ENCODE measurements at regions not wholly inside any gene's neighbourhood (a gene's known extent, or its start where the extent isn't known, plus 50 kb on each side); places are given as distances from the start of the nearest gene placed in this dataset.

- no peak for DNase-seq
Measured at GRCh38 chr18:2087877-2088673, 483.2 kb downstream of the METTL4 start.

GRCh38 chr18:2089396-2089795, 481.9 kb downstream of the METTL4 start:
- DNase-seq, result no peak

DNA sequence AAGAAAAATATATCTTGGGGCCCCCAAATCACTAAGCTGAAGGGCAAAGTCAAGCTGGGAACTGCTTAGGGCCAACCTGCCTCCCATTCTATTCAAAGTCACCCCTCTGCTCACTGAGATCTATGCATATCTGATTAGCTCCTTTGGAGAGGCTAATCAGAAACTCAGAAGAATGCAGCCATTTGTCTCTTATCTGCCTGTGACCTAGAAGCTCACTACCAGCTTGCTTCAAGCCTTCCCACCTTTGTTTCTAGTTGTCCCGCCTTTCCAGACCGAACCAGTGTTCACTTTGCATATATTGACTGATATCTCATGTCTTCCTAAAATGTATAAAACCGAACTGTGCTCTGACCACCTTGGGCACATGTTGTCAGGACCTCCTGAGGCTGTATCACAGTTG, 479.4 kb downstream of the METTL4 start:
- no peak for DNase-seq

DNA sequence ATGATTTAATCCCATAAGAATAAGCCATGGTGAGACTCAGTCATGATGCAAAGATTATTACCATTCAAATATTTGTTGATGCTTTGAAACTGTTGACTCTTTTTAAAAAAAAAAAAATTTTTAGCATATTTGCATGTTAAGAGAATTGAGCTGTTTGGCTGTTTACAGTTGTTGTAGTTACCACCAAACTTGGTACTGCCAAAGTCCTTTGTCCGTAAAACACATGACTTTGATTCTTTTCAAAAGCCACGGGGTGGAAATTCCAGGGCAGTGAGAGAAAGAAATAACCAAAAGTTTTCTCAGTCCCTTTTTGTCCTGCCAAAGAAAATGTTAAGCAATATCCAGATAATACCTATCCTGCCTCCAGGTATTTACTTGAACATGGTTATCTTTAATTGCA, 474.8 kb downstream of the METTL4 start:
- DNase-seq, result no peak

- no peak for DNase-seq
Measured at GRCh38 chr18:2100694-2101213, 470.6 kb downstream of the METTL4 start.

DNA sequence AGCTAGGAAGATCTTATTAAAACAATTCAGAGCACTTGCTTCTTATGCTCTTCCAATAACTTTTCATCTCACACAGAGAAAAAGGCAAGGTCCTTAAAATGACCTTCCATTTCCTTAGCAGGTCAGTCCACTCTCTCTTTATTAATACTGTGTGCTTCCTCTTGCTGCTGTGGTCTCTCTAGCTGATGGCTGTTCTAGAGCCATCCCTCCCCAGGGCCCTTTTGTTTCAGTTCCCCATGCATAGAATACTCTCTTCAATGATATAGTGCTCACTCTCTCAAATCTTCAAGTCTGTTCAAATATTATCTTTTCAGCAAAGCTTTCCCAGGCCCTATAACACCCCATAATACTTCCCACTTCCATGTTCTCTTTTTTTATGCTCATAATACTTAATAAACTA, 469.3 kb downstream of the METTL4 start:
- DNase-seq, result no peak

DNA sequence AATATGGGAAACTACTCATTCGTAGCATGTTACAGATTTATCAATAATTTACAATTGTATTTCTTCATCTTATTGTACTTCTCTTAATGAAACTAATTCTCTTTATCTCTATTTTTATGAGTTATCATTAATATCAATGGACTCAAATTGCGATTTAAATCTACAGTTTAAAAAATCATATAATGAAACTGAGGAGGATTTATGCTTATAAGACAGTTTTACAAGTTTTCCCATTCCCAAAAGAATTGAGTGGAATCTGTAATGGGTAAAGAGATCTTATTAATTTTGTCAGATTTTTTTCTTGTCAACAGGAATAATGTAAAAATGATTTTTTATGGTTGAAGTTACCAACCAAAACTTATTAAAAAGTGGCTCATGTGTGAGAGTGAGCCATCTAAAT, 468.0 kb downstream of the METTL4 start:
- DNase-seq, result no peak

GRCh38 chr18:2104620-2105462, 466.5 kb downstream of the METTL4 start:
- no peak for DNase-seq

DNA sequence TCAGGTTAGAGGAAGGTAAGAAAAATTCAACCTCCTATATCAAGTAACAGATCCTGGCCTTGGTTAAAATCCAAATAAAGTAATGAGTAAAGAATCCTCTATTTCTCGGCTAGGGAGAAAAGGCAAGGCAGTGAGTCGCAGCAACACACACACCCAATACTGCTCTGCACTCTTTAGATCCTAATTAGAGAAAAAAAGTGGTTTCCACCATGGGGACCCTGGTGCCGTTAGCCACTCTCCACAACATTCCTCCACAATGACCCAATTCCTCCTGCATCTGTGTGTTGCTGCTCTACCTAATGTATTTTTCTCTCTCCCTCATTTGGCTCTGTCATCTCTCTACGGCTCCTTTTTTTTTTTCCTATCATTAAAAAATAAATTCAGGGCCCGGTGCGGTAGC, 462.7 kb downstream of the METTL4 start:
- DNase-seq, result no peak

DNA sequence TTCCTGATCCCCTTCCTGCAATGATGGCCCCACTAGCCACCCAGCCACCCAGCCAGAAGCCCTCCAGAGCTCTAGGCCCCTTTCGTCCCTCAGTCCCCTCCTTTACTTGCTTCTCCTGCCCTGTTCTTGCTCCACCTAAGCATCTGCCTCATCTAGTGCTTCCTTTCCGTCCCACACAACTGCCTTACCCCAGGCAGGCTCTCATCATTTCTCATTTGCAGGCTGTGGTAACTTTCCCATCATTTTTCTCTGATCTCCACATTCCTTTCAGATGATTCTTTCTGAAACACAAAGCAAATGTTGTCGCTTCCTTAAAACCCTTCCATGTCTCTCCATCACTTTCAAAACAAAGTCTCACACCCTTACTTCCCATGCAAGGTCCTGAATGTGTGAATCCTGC, 459.8 kb downstream of the METTL4 start:
- DNase-seq, result no peak

DNA sequence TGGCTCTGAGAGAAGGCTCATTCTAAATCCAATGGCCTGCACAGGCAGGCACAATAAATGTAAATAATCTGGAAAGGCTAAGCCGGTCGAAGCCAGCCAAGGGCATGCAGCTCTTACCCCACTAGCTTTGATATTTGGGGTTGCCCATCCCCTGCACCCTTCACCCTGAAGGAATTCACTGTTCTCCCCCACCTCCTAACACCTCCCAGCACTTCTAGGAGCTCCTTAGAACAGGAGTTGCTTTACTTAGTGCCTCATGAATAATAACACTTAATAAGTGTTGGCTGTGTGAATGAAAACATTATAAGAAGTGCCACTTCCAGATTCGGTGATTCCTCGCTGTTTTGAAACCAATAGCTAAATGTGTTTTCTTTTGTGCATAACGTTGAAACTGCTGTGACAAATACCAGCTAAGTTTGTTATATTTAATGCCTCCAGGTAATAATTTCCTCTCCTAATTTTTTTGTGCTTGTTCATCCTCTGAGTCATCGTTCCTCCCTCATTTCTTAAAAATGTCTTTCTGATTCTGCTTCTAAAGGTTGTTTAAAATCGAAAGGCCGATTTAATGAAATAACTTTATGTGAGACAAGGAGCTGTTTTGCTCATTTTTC, 458.8 kb downstream of the METTL4 start:
- no peak for DNase-seq

DNA sequence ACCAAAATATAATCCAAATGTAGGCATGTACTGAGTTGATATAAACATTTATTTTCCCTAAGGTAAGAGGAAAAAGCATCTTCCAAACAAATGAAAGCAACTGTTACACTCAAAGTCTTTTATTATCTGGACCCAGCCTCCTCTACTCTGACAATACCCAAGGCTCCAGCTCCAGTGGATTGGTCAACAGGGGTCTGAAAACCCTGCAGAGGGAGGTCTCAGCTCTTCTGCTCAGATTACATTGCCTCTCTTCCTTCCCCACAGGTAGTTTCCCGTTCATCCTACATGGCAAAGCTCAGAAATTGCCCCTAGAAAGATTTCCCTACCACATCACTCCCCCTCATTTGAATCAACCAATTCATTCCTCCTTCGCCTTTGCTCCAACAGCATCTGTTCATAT, 457.0 kb downstream of the METTL4 start:
- no peak for DNase-seq

DNA sequence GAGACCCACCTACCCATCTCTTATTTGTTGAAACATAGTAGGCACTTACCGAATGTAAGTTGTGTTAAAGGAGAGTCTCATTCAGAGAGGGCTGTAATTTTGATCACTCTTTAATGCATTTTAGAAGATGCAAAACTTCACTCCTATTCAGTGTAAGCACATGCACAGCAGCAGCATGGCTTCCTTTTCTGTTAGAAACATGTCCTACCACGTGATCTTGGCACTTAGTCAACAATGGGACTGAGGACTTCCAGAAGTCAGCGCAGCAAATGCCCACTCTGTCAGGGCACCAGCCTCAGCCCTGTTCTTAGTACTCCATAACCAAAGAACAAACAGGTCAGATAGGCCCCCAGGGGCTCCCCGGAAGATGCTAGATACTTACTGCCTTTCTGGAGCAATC, 456.5 kb downstream of the METTL4 start:
- DNase-seq, result no peak

GRCh38 chr18:2121224-2121623, 450.1 kb downstream of the METTL4 start:
- DNase-seq, result no peak

GRCh38 chr18:2123077-2123476, 448.2 kb downstream of the METTL4 start:
- no peak for DNase-seq

DNA sequence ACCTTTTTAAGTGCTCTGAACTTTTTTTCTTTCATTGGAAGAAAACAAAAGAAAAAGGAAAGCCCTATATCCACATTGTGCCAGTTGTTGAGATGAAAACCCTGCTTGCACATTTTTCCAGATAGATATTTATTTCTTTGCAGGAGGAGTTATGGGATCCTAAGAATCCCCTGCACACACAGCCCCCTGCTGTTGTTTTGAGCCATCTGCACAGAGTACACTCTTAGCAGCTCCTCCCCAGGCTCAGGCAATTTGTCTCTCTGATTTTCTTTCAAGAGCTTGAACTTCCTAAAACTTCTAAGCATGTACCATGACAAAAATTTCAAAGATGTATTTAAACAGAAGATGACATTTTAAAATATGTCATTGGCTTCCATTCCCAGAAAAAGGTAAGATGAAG, 436.9 kb downstream of the METTL4 start:
- no peak for DNase-seq

GRCh38 chr18:2135309-2135708, 436.0 kb downstream of the METTL4 start:
- no peak for DNase-seq

GRCh38 chr18:2138552-2138951, 432.8 kb downstream of the METTL4 start:
- DNase-seq, result no peak

GRCh38 chr18:2139691-2140090, 431.6 kb downstream of the METTL4 start:
- no peak for DNase-seq

DNA sequence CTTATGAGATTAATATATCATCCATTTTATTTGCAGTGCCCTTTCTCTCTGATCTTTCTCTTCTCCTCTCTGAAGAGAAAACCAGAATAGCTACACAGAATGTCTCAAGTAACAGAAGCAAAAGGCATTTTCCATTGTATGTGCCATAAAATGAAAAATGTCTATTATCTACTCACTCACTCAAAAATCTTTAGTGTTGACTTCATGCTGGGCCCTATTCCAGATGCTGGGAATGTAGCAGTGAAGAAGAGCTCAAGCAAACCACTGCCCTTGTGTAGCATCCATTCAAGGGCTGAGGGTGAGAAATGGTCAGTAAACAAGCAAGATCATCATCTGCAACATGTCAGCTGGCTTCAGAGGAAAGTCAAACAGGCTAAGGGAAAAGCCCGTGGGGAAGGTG, 427.7 kb downstream of the METTL4 start:
- no peak for DNase-seq

GRCh38 chr18:2144811-2145210, 426.5 kb downstream of the METTL4 start:
- no peak for DNase-seq

GRCh38 chr18:2146092-2146491, 425.2 kb downstream of the METTL4 start:
- no peak for DNase-seq

DNA sequence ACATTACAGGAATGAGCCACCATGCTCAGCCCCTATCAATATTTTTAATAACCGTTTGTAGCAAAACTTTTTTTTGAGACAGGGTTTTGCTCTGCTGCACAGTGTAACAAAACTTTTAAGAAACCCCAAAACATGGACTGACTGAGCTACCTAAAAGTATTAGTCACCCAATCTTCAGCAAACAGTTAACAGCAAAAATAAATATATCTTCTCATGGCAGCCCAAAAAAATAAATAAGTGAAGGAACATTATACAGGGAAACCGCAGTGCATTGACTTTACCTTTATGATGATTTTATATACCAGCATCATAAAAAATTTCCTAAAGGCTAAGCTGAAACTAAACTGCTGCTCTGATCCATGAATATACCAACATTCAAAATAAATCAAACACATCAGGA, 424.6 kb downstream of the METTL4 start:
- DNase-seq, result no peak
